Stomach (tissue), 8 donors: ENCODE measurements at regions not wholly inside any gene's neighbourhood (a gene's known extent, or its start where the extent isn't known, plus 50 kb on each side); places are given as distances from the start of the nearest gene placed in this dataset.

Experiments
- DNase-seq, 2 donors: peaks; one replicate each; pipeline versions ENCODE4 v3.0.0 to v3.0.0-alpha.2; 2013 to 2019
- H3K27ac ChIP-seq, 5 donors: fragments of 200-600 bp in 4 of 5; sonication (generic) in 4 of 5; one replicate each; pipeline ENCODE4 v1.5.1; 2013 to 2019; ENCODE audit warnings: mild to moderate bottlenecking in 1 of 5, moderate library complexity in 1 of 5
- H3K27me3 ChIP-seq, 3 donors: fragments of 200-600 bp; sonication (generic); one replicate each; pipeline ENCODE4 v1.5.1; 2017 to 2019; ENCODE audit warnings: mixed run types in 1 of 3
- H3K36me3 ChIP-seq, 4 donors: fragments of 200-600 bp; sonication (generic); 1 replicate in 3 of 4; 2 replicates in 1 of 4; pipeline ENCODE4 v1.5.1; 2016 to 2019
- H3K4me1 ChIP-seq, 4 donors: fragments of 200-600 bp; sonication (generic); one replicate each; pipeline ENCODE4 v1.5.1; 2016 to 2019
- H3K4me3 ChIP-seq, 4 donors: fragments of 200-600 bp; sonication (generic) in 3 of 4; one replicate each; pipeline ENCODE4 v1.5.1; 2016 to 2019; ENCODE audit warnings: mild to moderate bottlenecking in 1 of 4
- H3K9me3 ChIP-seq, 4 donors: fragments of 200-600 bp; sonication (generic); one replicate each; pipeline ENCODE4 v1.5.1; 2016 to 2019
- EP300 ChIP-seq: sonication (generic); formaldehyde crosslinking; IDR thresholded peaks from one replicate; pipeline ENCODE4 v1.6.1; 2017; ENCODE audit warnings: antibody characterized with exemption
- POLR2A ChIP-seq, 4 donors: fragments of 450-650 bp; IDR thresholded peaks; one replicate each; pipeline ENCODE4 v1.6.1; 2016; ENCODE audit warnings: antibody characterized with exemption in 4 of 4, control low read depth in 2 of 4, mild to moderate bottlenecking in 1 of 4, moderate library complexity in 1 of 4
- POLR2AphosphoS5 ChIP-seq, 3 donors: sonication (generic); formaldehyde crosslinking; IDR thresholded peaks; one replicate each; pipeline ENCODE4 v1.6.1; 2016; ENCODE audit warnings: antibody characterized with exemption in 3 of 3
- WGBS, 5 donors: extraction: QIAGEN DNeasy Blood & Tissue Kit in 3 of 5; methylation state at CpG; one replicate each; pipeline versions ENCODE4 v1.1.5 to v1.1.7; 2013 to 2018; 5-methylcytosine and 5-hydroxymethylcytosine counted together
- intact Hi-C: fragments of 100-400 bp; cut with DNase I; formaldehyde crosslinking; loops from one replicate; pipeline ENCODE4 v1.15.1; 2023; ENCODE audit warnings: low total_unique reads
- TF ChIP-seq, protein P1 (sequence below), 7 experiments: fragments of 450-650 bp in 4 of 7; fragments of 200-600 bp in 3 of 7; sonication (generic) in 3 of 7; IDR thresholded peaks; one replicate each; pipeline ENCODE4 v1.5.1; 2016 to 2019; ENCODE audit warnings: antibody characterized with exemption in 7 of 7, control low read depth in 2 of 7, mild to moderate bottlenecking in 1 of 7
- donor health status: healthy with polysubstance abuse.
- donor health status: Bipolar disorder and iron deficiency.
- donor health status: healthy.

DNA sequence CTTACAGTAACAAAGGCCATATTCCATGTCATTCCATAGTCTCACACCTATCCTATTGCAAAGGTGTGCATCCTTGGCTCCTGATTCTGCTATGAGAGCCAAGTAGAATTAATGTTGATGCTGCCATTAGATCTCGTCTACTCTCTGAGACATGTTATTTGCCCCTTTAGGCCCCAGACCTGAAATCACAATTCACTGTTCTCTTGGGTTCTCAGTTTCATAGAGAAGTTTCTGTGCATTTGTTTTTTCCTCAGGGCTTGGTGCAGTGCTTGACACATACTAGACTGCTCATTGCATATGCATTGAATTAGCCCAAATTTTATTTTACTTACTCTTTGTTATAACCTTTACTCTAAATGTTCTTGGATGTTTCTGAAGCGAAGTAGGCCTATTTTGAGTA is 265.7 kb downstream of the JRKL start:
- Histone ChIP-seq H3K27me3 (no peaks in the 10 kb centered on the region), H3K9me3 (no peaks in the 10 kb centered on the region)

DNA sequence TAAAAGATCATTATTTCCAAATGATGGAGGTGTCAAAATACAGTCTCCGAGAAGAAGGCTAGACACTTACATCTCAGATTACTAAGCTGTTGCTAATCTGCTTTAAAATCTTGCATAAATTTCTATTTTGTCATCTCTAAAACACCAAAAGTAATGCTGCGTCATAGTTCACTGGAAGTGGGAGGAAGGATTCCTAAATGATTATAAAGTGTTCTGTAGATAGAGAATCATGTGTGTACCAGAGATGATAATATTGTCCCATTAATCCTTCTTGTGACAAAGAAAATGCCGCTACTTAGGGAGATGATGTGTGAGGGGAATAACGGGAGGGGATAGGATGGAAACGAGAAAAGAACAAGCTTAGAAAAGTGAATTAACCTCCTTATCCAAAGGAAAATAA is 268.6 kb downstream of the JRKL start:
- Histone ChIP-seq H3K9me3 (no peaks in the 10 kb centered on the region), H3K4me3 (no peak overlapping the region), H3K36me3 (no peaks in the 10 kb centered on the region), H3K27ac (no peak overlapping the region), H3K4me1 (no peaks in the 10 kb centered on the region), H3K27me3 (no peaks in the 10 kb centered on the region)
- DNase-seq, result no peak
- TF ChIP-seq, protein P1, sequence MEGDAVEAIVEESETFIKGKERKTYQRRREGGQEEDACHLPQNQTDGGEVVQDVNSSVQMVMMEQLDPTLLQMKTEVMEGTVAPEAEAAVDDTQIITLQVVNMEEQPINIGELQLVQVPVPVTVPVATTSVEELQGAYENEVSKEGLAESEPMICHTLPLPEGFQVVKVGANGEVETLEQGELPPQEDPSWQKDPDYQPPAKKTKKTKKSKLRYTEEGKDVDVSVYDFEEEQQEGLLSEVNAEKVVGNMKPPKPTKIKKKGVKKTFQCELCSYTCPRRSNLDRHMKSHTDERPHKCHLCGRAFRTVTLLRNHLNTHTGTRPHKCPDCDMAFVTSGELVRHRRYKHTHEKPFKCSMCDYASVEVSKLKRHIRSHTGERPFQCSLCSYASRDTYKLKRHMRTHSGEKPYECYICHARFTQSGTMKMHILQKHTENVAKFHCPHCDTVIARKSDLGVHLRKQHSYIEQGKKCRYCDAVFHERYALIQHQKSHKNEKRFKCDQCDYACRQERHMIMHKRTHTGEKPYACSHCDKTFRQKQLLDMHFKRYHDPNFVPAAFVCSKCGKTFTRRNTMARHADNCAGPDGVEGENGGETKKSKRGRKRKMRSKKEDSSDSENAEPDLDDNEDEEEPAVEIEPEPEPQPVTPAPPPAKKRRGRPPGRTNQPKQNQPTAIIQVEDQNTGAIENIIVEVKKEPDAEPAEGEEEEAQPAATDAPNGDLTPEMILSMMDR (IDR thresholded peaks at IDR 0.05), result no peak
- TF ChIP-seq EP300, result no peak
- no peak for TF ChIP-seq POLR2A (IDR thresholded peaks at IDR 0.05)
- no peak for TF ChIP-seq POLR2AphosphoS5 (IDR thresholded peaks at IDR 0.05)
- WGBS, 5 donors, result 60 to 84% (median 75%) methylated on average over 5 of the region's 5 CpGs
- intact Hi-C loops, result no loop called here

More for the DNA sequence above, 265.7 kb downstream of the JRKL start:
- Histone ChIP-seq H3K27ac (no peak overlapping the region), H3K4me1 (no peaks in the 10 kb centered on the region), H3K4me3 (no peak overlapping the region), H3K36me3 (no peaks in the 10 kb centered on the region)
- WGBS, 5 donors, result 81 to 88% (median 82%) methylated on average over 2 of the region's 2 CpGs
- intact Hi-C loops, result no loop called here
- TF ChIP-seq, protein P1 (IDR thresholded peaks at IDR 0.05), result no peak
- TF ChIP-seq POLR2AphosphoS5 (IDR thresholded peaks at IDR 0.05), result no peak
- TF ChIP-seq POLR2A (IDR thresholded peaks at IDR 0.05), result no peak
- no peak for TF ChIP-seq EP300
- no peak for DNase-seq

- no peak overlapping the region for H3K4me3 ChIP-seq
- no peaks in the 10 kb centered on the region for H3K27me3 ChIP-seq
- H3K9me3 ChIP-seq, result no peaks in the 10 kb centered on the region
- intact Hi-C loops, result no loop called here
- H3K4me1 ChIP-seq, result no peaks in the 10 kb centered on the region
- no peaks in the 10 kb centered on the region for H3K36me3 ChIP-seq
- TF ChIP-seq, protein P1 (IDR thresholded peaks at IDR 0.05), result no peak
- no peak for TF ChIP-seq POLR2A (IDR thresholded peaks at IDR 0.05)
- TF ChIP-seq POLR2AphosphoS5 (IDR thresholded peaks at IDR 0.05), result no peak
- TF ChIP-seq EP300, result no peak
- WGBS, 5 donors, result 51 to 61% (median 54%) methylated on average over 2 of the region's 2 CpGs
- H3K27ac ChIP-seq, result no peak overlapping the region
- no peak for DNase-seq
These were observed 274.3 kb downstream of the JRKL start for GRCh38 chr11:96664110-96664509.

- no peak for DNase-seq
- 30 to 44% (median 39%) methylated on average over 5 of the region's 5 CpGs for WGBS, 5 donors
- no peaks in the 10 kb centered on the region for H3K4me1 ChIP-seq
- H3K27me3 ChIP-seq, result no peaks in the 10 kb centered on the region
- TF ChIP-seq EP300 (no peak), POLR2A (IDR thresholded peaks at IDR 0.05) (no peak), POLR2AphosphoS5 (IDR thresholded peaks at IDR 0.05) (no peak)
- TF ChIP-seq, protein P1 (IDR thresholded peaks at IDR 0.05), result no peak
- intact Hi-C loops, result no loop called here
- H3K27ac ChIP-seq, result no peak overlapping the region
- H3K36me3 ChIP-seq, result no peaks in the 10 kb centered on the region
- no peaks in the 10 kb centered on the region for H3K9me3 ChIP-seq
- no peak overlapping the region for H3K4me3 ChIP-seq
These were observed 290.6 kb downstream of the JRKL start for GRCh38 chr11:96680211-96681018.
